Ovary (tissue), 3 donors: ENCODE measurements at regions not wholly inside any gene's neighbourhood (a gene's known extent, or its start where the extent isn't known, plus 50 kb on each side); places are given as distances from the start of the nearest gene placed in this dataset.

Experiments used
- POLR2A ChIP-seq: fragments of 450-650 bp; IDR thresholded peaks from one replicate; pipeline ENCODE4 v1.6.1; 2017; ENCODE audit warnings: antibody characterized with exemption, mild to moderate bottlenecking, moderate library complexity
- TF ChIP-seq, protein P1 (sequence below), 3 donors: fragments of 450-650 bp in 2 of 3; fragments of 200-600 bp in 1 of 3; IDR thresholded peaks; one replicate each; pipeline versions ENCODE4 v1.5.1 to v1.8.0; 2016 to 2022; ENCODE audit warnings: antibody characterized with exemption in 3 of 3, mild to moderate bottlenecking in 1 of 3
- donor health status: DM: no; HTN: no; CAD: no.

GRCh38 chr3:139157161-139157932 is 112.7 kb upstream of the PRR23C start:
- TF ChIP-seq, protein P1, sequence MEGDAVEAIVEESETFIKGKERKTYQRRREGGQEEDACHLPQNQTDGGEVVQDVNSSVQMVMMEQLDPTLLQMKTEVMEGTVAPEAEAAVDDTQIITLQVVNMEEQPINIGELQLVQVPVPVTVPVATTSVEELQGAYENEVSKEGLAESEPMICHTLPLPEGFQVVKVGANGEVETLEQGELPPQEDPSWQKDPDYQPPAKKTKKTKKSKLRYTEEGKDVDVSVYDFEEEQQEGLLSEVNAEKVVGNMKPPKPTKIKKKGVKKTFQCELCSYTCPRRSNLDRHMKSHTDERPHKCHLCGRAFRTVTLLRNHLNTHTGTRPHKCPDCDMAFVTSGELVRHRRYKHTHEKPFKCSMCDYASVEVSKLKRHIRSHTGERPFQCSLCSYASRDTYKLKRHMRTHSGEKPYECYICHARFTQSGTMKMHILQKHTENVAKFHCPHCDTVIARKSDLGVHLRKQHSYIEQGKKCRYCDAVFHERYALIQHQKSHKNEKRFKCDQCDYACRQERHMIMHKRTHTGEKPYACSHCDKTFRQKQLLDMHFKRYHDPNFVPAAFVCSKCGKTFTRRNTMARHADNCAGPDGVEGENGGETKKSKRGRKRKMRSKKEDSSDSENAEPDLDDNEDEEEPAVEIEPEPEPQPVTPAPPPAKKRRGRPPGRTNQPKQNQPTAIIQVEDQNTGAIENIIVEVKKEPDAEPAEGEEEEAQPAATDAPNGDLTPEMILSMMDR (IDR thresholded peaks at IDR 0.05) = no peak
- TF ChIP-seq POLR2A = no peak
